HG03095 (cell line): ENCODE measurements at regions not wholly inside any gene's neighbourhood (a gene's known extent, or its start where the extent isn't known, plus 50 kb on each side); places are given as distances from the start of the nearest gene placed in this dataset.

ENCODE experiments used
- ATAC-seq: cut with Tn5 transposase; IDR thresholded peaks from one replicate; pipeline ENCODE4 v1.9.1; 2021; ENCODE audit warnings: moderate library complexity; ENCODE audit not compliant: unreplicated experiment

DNA sequence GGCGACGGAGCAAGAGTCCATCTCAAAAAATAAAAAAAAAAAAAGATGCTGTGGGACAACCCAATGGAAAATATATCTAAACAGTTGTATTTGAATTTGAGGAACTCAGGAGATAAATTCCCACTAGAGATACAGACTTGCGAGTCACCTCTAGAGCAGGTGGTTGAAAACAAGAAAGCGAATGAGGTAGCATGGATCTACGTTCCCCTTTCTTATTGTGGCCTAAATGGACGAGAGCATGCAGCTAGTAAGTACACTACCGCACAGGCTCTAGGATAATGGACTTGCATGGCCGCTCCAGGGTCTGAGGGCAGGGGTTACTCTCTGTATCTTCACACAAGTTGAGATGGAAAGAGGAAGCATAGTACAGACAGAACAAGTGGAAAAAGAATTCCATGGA is 63.5 kb upstream of the TGFBR2 start:
- no peak for ATAC-seq

DNA sequence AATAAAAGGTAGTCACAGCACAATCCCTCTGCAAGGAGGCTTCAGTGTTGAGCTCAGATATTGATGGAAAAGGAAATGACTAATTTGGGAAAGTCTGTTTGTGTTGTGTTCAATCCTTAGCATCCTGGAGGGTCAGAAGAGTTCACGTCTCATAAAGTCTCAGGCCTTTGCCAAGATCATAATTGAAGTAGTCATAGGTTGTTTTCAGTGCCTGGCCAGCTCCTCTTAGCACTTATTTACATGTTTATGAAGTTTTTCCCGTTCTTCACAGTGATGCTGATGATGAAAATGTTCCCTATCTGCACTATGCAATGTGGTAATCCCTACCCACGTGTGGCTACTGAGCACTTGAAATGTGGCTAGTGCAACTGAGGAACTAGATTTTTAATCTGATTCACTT is 61.6 kb upstream of the TGFBR2 start:
- ATAC-seq: no peak

DNA sequence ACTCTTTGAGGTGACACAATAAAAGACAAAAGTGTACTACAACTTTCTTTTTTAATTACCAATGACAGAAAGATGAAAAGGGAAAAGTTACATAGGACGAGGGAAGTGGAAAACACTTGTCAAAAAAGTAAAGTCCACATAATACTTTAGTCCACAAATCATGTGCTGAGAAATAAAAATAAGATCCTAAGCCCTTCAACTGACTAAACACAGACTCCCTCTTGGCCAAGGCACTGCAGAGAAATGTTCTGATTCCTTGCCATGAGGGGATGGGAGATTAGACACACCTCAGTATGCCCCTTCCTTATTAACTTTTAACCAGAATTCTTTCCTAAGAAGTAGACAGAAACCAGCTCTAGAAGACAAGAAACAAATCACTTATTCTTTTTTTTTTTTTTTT is 59.5 kb upstream of the TGFBR2 start:
- ATAC-seq: no peak

- ATAC-seq: no peak
Measured at GRCh38 chr3:30547716-30548115, 58.7 kb upstream of the TGFBR2 start.

- ATAC-seq: no peak
Measured at GRCh38 chr3:30548600-30548999, 57.8 kb upstream of the TGFBR2 start.

- no peak for ATAC-seq
Measured at GRCh38 chr3:30549600-30549999, 56.8 kb upstream of the TGFBR2 start.

DNA sequence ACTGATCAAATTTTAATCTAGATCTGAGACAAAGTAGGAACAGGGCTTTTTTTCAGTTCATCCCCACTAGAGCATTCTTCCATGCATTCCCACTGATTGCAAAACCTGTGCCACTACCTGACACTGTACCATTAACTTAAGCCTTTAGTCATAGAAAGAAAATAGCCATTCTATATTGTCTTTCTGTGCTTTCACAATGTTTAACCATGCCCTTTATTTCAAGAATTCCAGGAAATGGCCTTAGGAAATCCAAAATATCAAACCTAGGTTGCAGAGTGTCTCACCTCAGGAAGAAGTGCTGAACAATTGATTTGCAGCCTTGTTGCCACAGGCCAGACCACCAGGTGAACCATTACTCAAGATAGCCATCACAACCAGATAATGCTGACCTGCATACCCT is 56.2 kb upstream of the TGFBR2 start:
- no peak for ATAC-seq

DNA sequence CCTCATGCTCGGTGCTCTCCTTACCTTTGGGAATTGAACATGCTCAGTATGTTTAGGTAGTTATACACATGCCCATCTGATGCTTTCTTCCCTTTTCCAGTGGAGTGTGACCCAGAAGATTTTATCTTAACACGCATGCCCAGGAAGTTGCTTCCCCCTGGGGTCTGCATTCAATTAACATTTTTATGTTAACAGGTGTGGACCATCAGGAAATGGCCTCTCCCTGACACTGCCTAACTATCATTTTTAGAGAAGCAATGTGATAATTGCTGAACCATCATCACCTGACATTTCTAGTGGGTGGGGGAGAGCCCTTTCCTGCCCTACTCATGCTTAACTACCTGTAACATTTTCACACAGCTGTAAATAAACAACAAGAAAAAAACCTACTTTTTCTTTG is 55.1 kb upstream of the TGFBR2 start:
- no peak for ATAC-seq

GRCh38 chr3:30551927-30552326 is 54.5 kb upstream of the TGFBR2 start:
- ATAC-seq: no peak

GRCh38 chr3:30553641-30554316 is 52.6 kb upstream of the TGFBR2 start:
- no peak for ATAC-seq

DNA sequence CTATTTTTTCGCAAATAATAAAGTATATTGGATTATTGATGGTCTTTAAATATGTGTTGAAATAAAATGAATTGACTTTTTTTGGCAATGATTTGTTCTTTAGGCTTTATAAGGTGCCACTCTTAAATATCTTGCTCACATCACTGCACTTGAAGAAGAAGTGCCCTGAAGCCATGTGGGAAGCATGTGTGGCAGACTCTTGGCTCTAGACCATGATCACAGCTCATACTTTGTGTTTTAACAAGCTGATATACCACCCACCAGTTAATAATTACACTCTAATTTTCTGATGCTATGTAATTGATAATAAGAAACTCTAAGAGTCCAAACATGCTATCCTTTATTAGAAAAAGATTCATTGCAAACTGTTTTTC is 52.1 kb upstream of the TGFBR2 start:
- ATAC-seq: no peak

GRCh38 chr3:30555968-30556367 is 50.4 kb upstream of the TGFBR2 start:
- ATAC-seq: no peak
